ENCODE measurements at regions not wholly inside any gene's neighbourhood (a gene's known extent, or its start where the extent isn't known, plus 50 kb on each side); places are given as distances from the start of the nearest gene placed in this dataset.
"Not testable (repeated sequence)": the region's sequence is repeated elsewhere in the genome, so short reads cannot be mapped to it uniquely, and the experiment has no call there.

- no peak for DNase-seq
Measured at GRCh38 chr1:20432341-20432740, 53.7 kb downstream of the CAMK2N1 start.

GRCh38 chr1:20431176-20431460 is 54.9 kb downstream of the CAMK2N1 start:
- no peak for DNase-seq

- peak; percentile 29 for DNase-seq
Measured at GRCh38 chr1:20430355-20431175, 55.4 kb downstream of the CAMK2N1 start.

GRCh38 chr1:20429296-20429695 is 56.7 kb downstream of the CAMK2N1 start:
- DNase-seq: no peak

GRCh38 chr1:20428841-20429240 is 57.2 kb downstream of the CAMK2N1 start:
- no peak for DNase-seq

GRCh38 chr1:20426923-20427322 is 59.1 kb downstream of the CAMK2N1 start:
- DNase-seq: no peak

GRCh38 chr1:20426371-20426770 is 59.6 kb downstream of the CAMK2N1 start:
- DNase-seq: no peak

- DNase-seq: no peak
Measured at GRCh38 chr1:20425622-20426021, 60.4 kb downstream of the CAMK2N1 start.

GRCh38 chr1:20423169-20423795 is 62.7 kb downstream of the CAMK2N1 start:
- no peak for DNase-seq

- DNase-seq: no peak
Measured at GRCh38 chr1:20421441-20421840, 64.6 kb downstream of the CAMK2N1 start.

- DNase-seq: no peak
Measured at GRCh38 chr1:20417581-20417980, 68.4 kb downstream of the CAMK2N1 start.

- DNase-seq: no peak
Measured at GRCh38 chr1:20416706-20417105, 69.3 kb downstream of the CAMK2N1 start.

GRCh38 chr1:20413776-20414140 is 72.3 kb downstream of the CAMK2N1 start:
- no peak for DNase-seq

- DNase-seq: no peak
Measured at GRCh38 chr1:20413136-20413775, 72.8 kb downstream of the CAMK2N1 start.

GRCh38 chr1:20411196-20411980 is 74.6 kb downstream of the CAMK2N1 start:
- no peak for DNase-seq

- peak; percentile 63 for DNase-seq
Measured at GRCh38 chr1:20410503-20410902, 75.5 kb downstream of the CAMK2N1 start.

- peak; percentile 9 for DNase-seq
Measured at GRCh38 chr1:20409971-20410370, 76.0 kb downstream of the CAMK2N1 start.

GRCh38 chr1:20409012-20409411 is 77.0 kb downstream of the CAMK2N1 start:
- DNase-seq: no peak

- DNase-seq: not testable (repeated sequence)
Measured at GRCh38 chr1:20408133-20408650, 77.8 kb downstream of the CAMK2N1 start.

GRCh38 chr1:20405893-20406604 is 80.0 kb downstream of the CAMK2N1 start:
- DNase-seq: peak; percentile 79

GRCh38 chr1:20405051-20405754 is 80.8 kb downstream of the CAMK2N1 start:
- no peak for DNase-seq

Measured in NCI-H1436 (cell line).